SU-DHL-6 (cell line): ENCODE measurements at regions not wholly inside any gene's neighbourhood (a gene's known extent, or its start where the extent isn't known, plus 50 kb on each side); places are given as distances from the start of the nearest gene placed in this dataset.

ENCODE experiments used
- CTCF ChIP-seq: fragments of 200-600 bp; sonication (generic); IDR thresholded peaks from one replicate; pipeline ENCODE4 v1.5.1; 2017; ENCODE audit warnings: antibody characterized with exemption, mild to moderate bottlenecking, low read length, moderate library complexity; ENCODE audit not compliant: insufficient read depth, poor library complexity, severe bottlenecking
- EZH2phosphoT487 ChIP-seq: fragments of 200-600 bp; sonication (generic), shearing (Covaris generic); conservative IDR thresholded peaks from 2 replicates; pipeline ENCODE4 v1.6.1; 2018; ENCODE audit warnings: mild to moderate bottlenecking, antibody characterized with exemption, low read length, moderate library complexity, mixed read lengths

GRCh38 chr6:91683240-91683639, 1096.4 kb upstream of the MAP3K7 start:
- TF ChIP-seq CTCF = no peak
- no peak for TF ChIP-seq EZH2phosphoT487
